Suprapubic skin (tissue), 4 donors: ENCODE measurements at regions not wholly inside any gene's neighbourhood (a gene's known extent, or its start where the extent isn't known, plus 50 kb on each side); places are given as distances from the start of the nearest gene placed in this dataset.

ENCODE experiments used
- POLR2A ChIP-seq, 2 donors: fragments of 450-650 bp; IDR thresholded peaks; one replicate each; pipeline ENCODE4 v1.6.1; 2017; ENCODE audit warnings: antibody characterized with exemption in 2 of 2, mild to moderate bottlenecking in 2 of 2, moderate library complexity in 2 of 2
- POLR2AphosphoS5 ChIP-seq, 3 donors: sonication (generic); formaldehyde crosslinking; IDR thresholded peaks; one replicate each; pipeline ENCODE4 v1.6.1; 2017; ENCODE audit warnings: antibody characterized with exemption in 3 of 3
- TF ChIP-seq, protein P1 (sequence below), 2 donors: fragments of 200-600 bp in 1 of 2; fragments of 450-650 bp in 1 of 2; sonication (generic) in 1 of 2; IDR thresholded peaks; one replicate each; pipeline ENCODE4 v1.5.1; 2016 to 2019; ENCODE audit warnings: antibody characterized with exemption in 2 of 2, mild to moderate bottlenecking in 1 of 2, moderate library complexity in 1 of 2

DNA sequence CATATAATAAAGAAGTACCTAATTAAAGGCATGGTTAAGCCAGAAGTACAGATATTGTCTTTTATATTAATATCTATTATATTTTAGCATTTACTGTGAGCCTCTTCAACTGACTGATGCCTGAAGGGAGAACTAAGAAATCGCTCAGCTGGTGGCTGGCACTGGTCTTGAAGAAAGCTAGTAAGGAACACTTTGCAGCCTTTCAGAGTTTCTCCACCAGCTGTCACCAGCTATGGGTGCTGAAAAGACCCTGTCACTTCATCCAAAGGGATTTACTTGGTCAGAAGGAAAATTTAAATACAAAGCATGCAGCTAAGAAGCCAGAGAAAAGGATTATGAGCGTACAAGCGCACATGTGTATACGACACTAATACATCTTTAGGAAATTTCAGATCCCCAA is 525.9 kb downstream of the TMEM182 start:
- TF ChIP-seq, protein P1, sequence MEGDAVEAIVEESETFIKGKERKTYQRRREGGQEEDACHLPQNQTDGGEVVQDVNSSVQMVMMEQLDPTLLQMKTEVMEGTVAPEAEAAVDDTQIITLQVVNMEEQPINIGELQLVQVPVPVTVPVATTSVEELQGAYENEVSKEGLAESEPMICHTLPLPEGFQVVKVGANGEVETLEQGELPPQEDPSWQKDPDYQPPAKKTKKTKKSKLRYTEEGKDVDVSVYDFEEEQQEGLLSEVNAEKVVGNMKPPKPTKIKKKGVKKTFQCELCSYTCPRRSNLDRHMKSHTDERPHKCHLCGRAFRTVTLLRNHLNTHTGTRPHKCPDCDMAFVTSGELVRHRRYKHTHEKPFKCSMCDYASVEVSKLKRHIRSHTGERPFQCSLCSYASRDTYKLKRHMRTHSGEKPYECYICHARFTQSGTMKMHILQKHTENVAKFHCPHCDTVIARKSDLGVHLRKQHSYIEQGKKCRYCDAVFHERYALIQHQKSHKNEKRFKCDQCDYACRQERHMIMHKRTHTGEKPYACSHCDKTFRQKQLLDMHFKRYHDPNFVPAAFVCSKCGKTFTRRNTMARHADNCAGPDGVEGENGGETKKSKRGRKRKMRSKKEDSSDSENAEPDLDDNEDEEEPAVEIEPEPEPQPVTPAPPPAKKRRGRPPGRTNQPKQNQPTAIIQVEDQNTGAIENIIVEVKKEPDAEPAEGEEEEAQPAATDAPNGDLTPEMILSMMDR (IDR thresholded peaks at IDR 0.05), result no peak
- no peak for TF ChIP-seq POLR2A (IDR thresholded peaks at IDR 0.05)
- no peak for TF ChIP-seq POLR2AphosphoS5 (IDR thresholded peaks at IDR 0.05)
